Pulmonary artery endothelial cell (primary cell): ENCODE measurements at regions not wholly inside any gene's neighbourhood (a gene's known extent, or its start where the extent isn't known, plus 50 kb on each side); places are given as distances from the start of the nearest gene placed in this dataset.
"Not testable (repeated sequence)": the region's sequence is repeated elsewhere in the genome, so short reads cannot be mapped to it uniquely, and the experiment has no call there.

ENCODE experiments used
- DNase-seq: peaks from one replicate; pipeline ENCODE4 v3.0.0-alpha.2; 2011; ENCODE audit warnings: low read depth, low spot score

- DNase-seq = no peak
Measured at GRCh38 chr6:8180327-8181159, 78.2 kb upstream of the EEF1E1 start.

- no peak for DNase-seq
Measured at GRCh38 chr6:8177721-8178120, 75.4 kb upstream of the EEF1E1 start.

- no peak for DNase-seq
Measured at GRCh38 chr6:8175046-8175777, 72.9 kb upstream of the EEF1E1 start.

- no peak for DNase-seq
Measured at GRCh38 chr6:8174571-8174970, 72.2 kb upstream of the EEF1E1 start.

GRCh38 chr6:8172530-8172929 is 70.2 kb upstream of the EEF1E1 start:
- DNase-seq = no peak

- DNase-seq = no peak
Measured at GRCh38 chr6:8170754-8171153, 68.4 kb upstream of the EEF1E1 start.

GRCh38 chr6:8170245-8170644 is 67.9 kb upstream of the EEF1E1 start:
- DNase-seq = no peak

GRCh38 chr6:8166156-8166555 is 63.8 kb upstream of the EEF1E1 start:
- no peak for DNase-seq

- DNase-seq = not testable (repeated sequence)
Measured at GRCh38 chr6:8165008-8165407, 62.7 kb upstream of the EEF1E1 start.

- DNase-seq = not testable (repeated sequence)
Measured at GRCh38 chr6:8164281-8164680, 61.9 kb upstream of the EEF1E1 start.

- DNase-seq = no peak
Measured at GRCh38 chr6:8159966-8160365, 57.6 kb upstream of the EEF1E1 start.

- DNase-seq = no peak
Measured at GRCh38 chr6:8157839-8158238, 55.5 kb upstream of the EEF1E1 start.

GRCh38 chr6:8155259-8156012 is 53.1 kb upstream of the EEF1E1 start:
- DNase-seq = no peak
